Activated CD8-positive, alpha-beta T cell treated with anti-CD3 and anti-CD28 coated beads for 36 hours (primary cell): ENCODE measurements at regions not wholly inside any gene's neighbourhood (a gene's known extent, or its start where the extent isn't known, plus 50 kb on each side); places are given as distances from the start of the nearest gene placed in this dataset.

ENCODE experiments used
- ATAC-seq: fragments of 200-7000 bp; cut with Tn5 transposase; one replicate; pipeline ENCODE4 v1.10.0; 2021; ENCODE audit warnings: mild to moderate bottlenecking, moderate library complexity
- CTCF ChIA-PET: fragments of 350-600 bp; sonication (Branson Sonifier 250); formaldehyde crosslinking; loops from one replicate; lab custom pipeline; 2021; ENCODE audit warnings: antibody characterized with exemption; lab: Charles Lee
- POLR2A ChIA-PET: fragments of 350-600 bp; sonication (Branson Sonifier 250); formaldehyde crosslinking; loops from one replicate; lab custom pipeline; 2021; ENCODE audit warnings: antibody characterized with exemption; lab: Charles Lee
- DNase-seq: peaks from one replicate; pipeline ENCODE4 v3.0.0-alpha.2; 2020
- H3K27ac Mint-ChIP-seq: one replicate; pipeline ENCODE4 v1.8.0; 2021; ENCODE audit warnings: mild to moderate bottlenecking, mixed read lengths
- H3K27me3 Mint-ChIP-seq: one replicate; pipeline ENCODE4 v1.8.0; 2021; ENCODE audit warnings: mixed read lengths
- H3K36me3 Mint-ChIP-seq: one replicate; pipeline ENCODE4 v1.8.0; 2021; ENCODE audit warnings: low read depth, mixed read lengths
- H3K4me1 Mint-ChIP-seq: one replicate; pipeline ENCODE4 v1.8.0; 2021; ENCODE audit warnings: low read depth, mixed read lengths
- H3K4me3 Mint-ChIP-seq: one replicate; pipeline ENCODE4 v1.8.0; 2021; ENCODE audit warnings: mild to moderate bottlenecking, moderate library complexity, mixed read lengths
- H3K9me3 Mint-ChIP-seq: one replicate; pipeline ENCODE4 v1.8.0; 2021; ENCODE audit warnings: mixed read lengths
- CTCF ChIP-seq: fragments of 200-600 bp; IDR thresholded peaks from one replicate; pipeline ENCODE4 v1.8.0; 2022; ENCODE audit warnings: antibody characterized with exemption, mild to moderate bottlenecking
- intact Hi-C: fragments of 100-400 bp; cut with micrococcal nuclease; formaldehyde crosslinking; loops from one replicate; pipeline ENCODE4 v1.10.0; 2022

- POLR2A ChIA-PET, result no interaction called here
- intact Hi-C loops, result no loop called here
- CTCF ChIA-PET, result no interaction called here
Measured at GRCh38 chr4:63036159-63036866, 1372.9 kb downstream of the TECRL start.

GRCh38 chr4:63029380-63029779 is 1379.9 kb downstream of the TECRL start:
- no peak overlapping the region for H3K4me3 Mint-ChIP-seq
- intact Hi-C loops, result no loop called here
- no peaks in the 10 kb centered on the region for H3K4me1 Mint-ChIP-seq
- no peaks in the 10 kb centered on the region for H3K36me3 Mint-ChIP-seq
- no peak for TF ChIP-seq CTCF
- H3K27ac Mint-ChIP-seq, result no peak overlapping the region
- ChIA-PET CTCF (no interaction called here), POLR2A (no interaction called here)
- no peaks in the 10 kb centered on the region for H3K27me3 Mint-ChIP-seq
- ATAC-seq (no peak), DNase-seq (no peak)
- peaks cover 11% of the 10 kb centered on the region for H3K9me3 Mint-ChIP-seq

More at GRCh38 chr4:63036159-63036866, 1372.9 kb downstream of the TECRL start:
- Mint-ChIP-seq H3K9me3 (peaks cover 15% of the 10 kb centered on the region), H3K36me3 (no peaks in the 10 kb centered on the region), H3K4me3 (no peak overlapping the region), H3K27me3 (no peaks in the 10 kb centered on the region), H3K4me1 (no peaks in the 10 kb centered on the region), H3K27ac (no peak overlapping the region)
- ATAC-seq (no peak), DNase-seq (no peak)
- TF ChIP-seq CTCF, result no peak

- ChIA-PET POLR2A (no interaction called here), CTCF (no interaction called here)
- H3K27ac Mint-ChIP-seq, result no peak overlapping the region
- no peak for TF ChIP-seq CTCF
- H3K9me3 Mint-ChIP-seq, result peaks cover 12% of the 10 kb centered on the region
- no peak for DNase-seq
- no peaks in the 10 kb centered on the region for H3K4me1 Mint-ChIP-seq
- intact Hi-C loops, result no loop called here
- H3K27me3 Mint-ChIP-seq, result no peaks in the 10 kb centered on the region
- no peak for ATAC-seq
- H3K4me3 Mint-ChIP-seq, result no peak overlapping the region
- H3K36me3 Mint-ChIP-seq, result no peaks in the 10 kb centered on the region
Measured at GRCh38 chr4:63020661-63021060, 1388.6 kb downstream of the TECRL start.

GRCh38 chr4:63017300-63017699 is 1392.0 kb downstream of the TECRL start:
- no peak for TF ChIP-seq CTCF
- intact Hi-C loops, result no loop called here
- Mint-ChIP-seq H3K9me3 (peaks cover 12% of the 10 kb centered on the region), H3K4me1 (no peaks in the 10 kb centered on the region), H3K27me3 (no peaks in the 10 kb centered on the region), H3K27ac (no peak overlapping the region), H3K36me3 (no peaks in the 10 kb centered on the region), H3K4me3 (no peak overlapping the region)
- ATAC-seq (no peak), DNase-seq (no peak)
- CTCF ChIA-PET, result no interaction called here
- POLR2A ChIA-PET, result interaction anchor here (0.6 kb wide), 1 partner anchor 125 kb away, joined by 3 read pairs; no protein-coding TSS in a partner anchor

GRCh38 chr4:62970846-62971245 is 1438.4 kb downstream of the TECRL start:
- no peak overlapping the region for H3K27ac Mint-ChIP-seq
- POLR2A ChIA-PET, result no interaction called here
- no peaks in the 10 kb centered on the region for H3K27me3 Mint-ChIP-seq
- no peaks in the 10 kb centered on the region for H3K4me1 Mint-ChIP-seq
- no peaks in the 10 kb centered on the region for H3K36me3 Mint-ChIP-seq
- TF ChIP-seq CTCF, result no peak
- H3K9me3 Mint-ChIP-seq, result peaks cover 5% of the 10 kb centered on the region
- DNase-seq (no peak), ATAC-seq (no peak)
- CTCF ChIA-PET, result no interaction called here
- H3K4me3 Mint-ChIP-seq, result no peak overlapping the region
- intact Hi-C loops, result no loop called here
